ENCODE measurements at regions not wholly inside any gene's neighbourhood (a gene's known extent, or its start where the extent isn't known, plus 50 kb on each side); places are given as distances from the start of the nearest gene placed in this dataset.

GRCh38 chr18:55862693-55863390 lies 274.9 kb upstream of the TCF4 start:
- no peak for TF ChIP-seq CTCF (IDR thresholded peaks at IDR 0.05)
- TF ChIP-seq EP300 (IDR thresholded peaks at IDR 0.05): no peak
- TF ChIP-seq POLR2A (IDR thresholded peaks at IDR 0.05): no peak

Measured in ovary (tissue), 3 donors.